ENCODE measurements at regions not wholly inside any gene's neighbourhood (a gene's known extent, or its start where the extent isn't known, plus 50 kb on each side); places are given as distances from the start of the nearest gene placed in this dataset.

DNA sequence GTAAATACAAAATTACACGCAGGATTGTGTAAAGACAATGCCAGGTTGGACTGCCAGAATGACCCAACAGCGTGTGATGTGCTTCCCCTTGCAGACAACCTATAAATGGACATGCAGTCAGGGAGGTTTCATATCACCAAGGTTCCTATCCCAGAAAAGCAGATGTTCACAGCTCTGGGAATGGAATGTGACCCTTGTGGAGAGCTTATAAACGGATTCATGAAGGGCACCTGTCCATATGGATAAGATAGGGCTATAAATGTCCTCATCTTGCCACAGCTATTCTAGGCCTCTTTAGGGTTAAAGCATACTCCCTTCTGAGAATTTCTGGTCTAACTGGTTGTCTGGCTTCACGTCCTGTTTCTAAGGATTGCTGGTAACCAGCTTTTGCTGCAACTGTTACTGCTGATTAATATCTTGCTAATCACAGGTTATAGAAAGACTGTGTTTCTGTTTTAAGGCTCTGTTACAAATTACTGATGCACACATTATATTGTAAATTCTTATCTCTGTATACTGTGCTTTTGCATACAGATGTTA lies 285.4 kb upstream of the HSFY2 start:
- Histone ChIP-seq H3K9me3 (ENCODE audit: control insufficient read depth in 4 of 4, low read length in 3 of 4) (no peaks in the 10 kb centered on the region), H3K27me3 (ENCODE audit: control insufficient read depth in 4 of 4, insufficient read depth in 4 of 4, low read length in 3 of 4) (no peaks in the 10 kb centered on the region), H3K36me3 (ENCODE audit: control insufficient read depth in 4 of 4, insufficient read depth in 3 of 4, low read depth in 1 of 4, low read length in 3 of 4) (no peaks in the 10 kb centered on the region), H3K27ac (ENCODE audit: low read depth in 1 of 2, low read length in 2 of 2) (no peak overlapping the region), H3K4me3 (ENCODE audit: low read depth in 1 of 3, low read length in 3 of 3) (no peak overlapping the region), H3K9ac (ENCODE audit: low read depth in 1 of 2, low read length in 2 of 2) (no peak overlapping the region), H3K4me1 (ENCODE audit: control insufficient read depth in 4 of 4, insufficient read depth in 4 of 4, low read length in 3 of 4) (no peaks in the 10 kb centered on the region)
- DNase-seq (ENCODE audit: low spot score) = no peak
- WGBS = 80% methylated on average over 4 of the region's 4 CpGs
- TF ChIP-seq NR2F2 (IDR thresholded peaks at IDR 0.05) (no peak), GABPA (IDR thresholded peaks at IDR 0.05 in 1 of 2, conservative IDR thresholded peaks at IDR 0.05 in 1 of 2) (no peak), RAD21 (IDR thresholded peaks at IDR 0.05) (no peak), JUND (IDR thresholded peaks at IDR 0.05) (no peak), HNF4G (IDR thresholded peaks at IDR 0.05) (no peak), EGR1 (IDR thresholded peaks at IDR 0.05; ENCODE audit: low read depth in 2 of 2) (no peak)
- TF ChIP-seq, protein P1, sequence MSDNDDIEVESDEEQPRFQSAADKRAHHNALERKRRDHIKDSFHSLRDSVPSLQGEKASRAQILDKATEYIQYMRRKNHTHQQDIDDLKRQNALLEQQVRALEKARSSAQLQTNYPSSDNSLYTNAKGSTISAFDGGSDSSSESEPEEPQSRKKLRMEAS (IDR thresholded peaks at IDR 0.05) = no peak
- TF ChIP-seq, protein P2, sequence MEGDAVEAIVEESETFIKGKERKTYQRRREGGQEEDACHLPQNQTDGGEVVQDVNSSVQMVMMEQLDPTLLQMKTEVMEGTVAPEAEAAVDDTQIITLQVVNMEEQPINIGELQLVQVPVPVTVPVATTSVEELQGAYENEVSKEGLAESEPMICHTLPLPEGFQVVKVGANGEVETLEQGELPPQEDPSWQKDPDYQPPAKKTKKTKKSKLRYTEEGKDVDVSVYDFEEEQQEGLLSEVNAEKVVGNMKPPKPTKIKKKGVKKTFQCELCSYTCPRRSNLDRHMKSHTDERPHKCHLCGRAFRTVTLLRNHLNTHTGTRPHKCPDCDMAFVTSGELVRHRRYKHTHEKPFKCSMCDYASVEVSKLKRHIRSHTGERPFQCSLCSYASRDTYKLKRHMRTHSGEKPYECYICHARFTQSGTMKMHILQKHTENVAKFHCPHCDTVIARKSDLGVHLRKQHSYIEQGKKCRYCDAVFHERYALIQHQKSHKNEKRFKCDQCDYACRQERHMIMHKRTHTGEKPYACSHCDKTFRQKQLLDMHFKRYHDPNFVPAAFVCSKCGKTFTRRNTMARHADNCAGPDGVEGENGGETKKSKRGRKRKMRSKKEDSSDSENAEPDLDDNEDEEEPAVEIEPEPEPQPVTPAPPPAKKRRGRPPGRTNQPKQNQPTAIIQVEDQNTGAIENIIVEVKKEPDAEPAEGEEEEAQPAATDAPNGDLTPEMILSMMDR (IDR thresholded peaks at IDR 0.05; ENCODE audit: low read depth, low read length, missing input control) = no peak
- TF ChIP-seq, protein P3, sequence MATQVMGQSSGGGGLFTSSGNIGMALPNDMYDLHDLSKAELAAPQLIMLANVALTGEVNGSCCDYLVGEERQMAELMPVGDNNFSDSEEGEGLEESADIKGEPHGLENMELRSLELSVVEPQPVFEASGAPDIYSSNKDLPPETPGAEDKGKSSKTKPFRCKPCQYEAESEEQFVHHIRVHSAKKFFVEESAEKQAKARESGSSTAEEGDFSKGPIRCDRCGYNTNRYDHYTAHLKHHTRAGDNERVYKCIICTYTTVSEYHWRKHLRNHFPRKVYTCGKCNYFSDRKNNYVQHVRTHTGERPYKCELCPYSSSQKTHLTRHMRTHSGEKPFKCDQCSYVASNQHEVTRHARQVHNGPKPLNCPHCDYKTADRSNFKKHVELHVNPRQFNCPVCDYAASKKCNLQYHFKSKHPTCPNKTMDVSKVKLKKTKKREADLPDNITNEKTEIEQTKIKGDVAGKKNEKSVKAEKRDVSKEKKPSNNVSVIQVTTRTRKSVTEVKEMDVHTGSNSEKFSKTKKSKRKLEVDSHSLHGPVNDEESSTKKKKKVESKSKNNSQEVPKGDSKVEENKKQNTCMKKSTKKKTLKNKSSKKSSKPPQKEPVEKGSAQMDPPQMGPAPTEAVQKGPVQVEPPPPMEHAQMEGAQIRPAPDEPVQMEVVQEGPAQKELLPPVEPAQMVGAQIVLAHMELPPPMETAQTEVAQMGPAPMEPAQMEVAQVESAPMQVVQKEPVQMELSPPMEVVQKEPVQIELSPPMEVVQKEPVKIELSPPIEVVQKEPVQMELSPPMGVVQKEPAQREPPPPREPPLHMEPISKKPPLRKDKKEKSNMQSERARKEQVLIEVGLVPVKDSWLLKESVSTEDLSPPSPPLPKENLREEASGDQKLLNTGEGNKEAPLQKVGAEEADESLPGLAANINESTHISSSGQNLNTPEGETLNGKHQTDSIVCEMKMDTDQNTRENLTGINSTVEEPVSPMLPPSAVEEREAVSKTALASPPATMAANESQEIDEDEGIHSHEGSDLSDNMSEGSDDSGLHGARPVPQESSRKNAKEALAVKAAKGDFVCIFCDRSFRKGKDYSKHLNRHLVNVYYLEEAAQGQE (IDR thresholded peaks at IDR 0.05) = no peak
- TF ChIP-seq, protein P4, sequence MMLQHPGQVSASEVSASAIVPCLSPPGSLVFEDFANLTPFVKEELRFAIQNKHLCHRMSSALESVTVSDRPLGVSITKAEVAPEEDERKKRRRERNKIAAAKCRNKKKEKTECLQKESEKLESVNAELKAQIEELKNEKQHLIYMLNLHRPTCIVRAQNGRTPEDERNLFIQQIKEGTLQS (IDR thresholded peaks at IDR 0.05) = no peak

DNA sequence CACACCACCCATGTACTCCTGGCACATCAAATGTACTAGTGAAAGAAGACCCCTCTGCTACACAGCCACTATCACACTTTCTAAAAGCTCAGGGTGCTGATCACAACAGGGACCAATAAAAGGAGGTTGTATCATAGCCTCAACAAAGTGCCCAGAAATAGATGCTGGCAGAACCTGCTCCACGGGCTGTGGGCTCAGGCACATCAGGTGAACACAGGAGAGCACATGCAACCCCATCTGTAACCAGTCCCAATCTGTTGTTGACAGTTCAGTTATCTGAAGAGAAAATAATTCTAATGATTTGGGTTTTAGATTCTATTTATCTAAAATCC lies 282.6 kb upstream of the HSFY2 start:
- Histone ChIP-seq H3K36me3 (ENCODE audit: control insufficient read depth in 4 of 4, insufficient read depth in 3 of 4, low read depth in 1 of 4, low read length in 3 of 4) (no peaks in the 10 kb centered on the region), H3K9ac (ENCODE audit: low read depth in 1 of 2, low read length in 2 of 2) (no peak overlapping the region), H3K4me3 (ENCODE audit: low read depth in 1 of 3, low read length in 3 of 3) (no peak overlapping the region), H3K4me1 (ENCODE audit: control insufficient read depth in 4 of 4, insufficient read depth in 4 of 4, low read length in 3 of 4) (no peaks in the 10 kb centered on the region), H3K27me3 (ENCODE audit: control insufficient read depth in 4 of 4, insufficient read depth in 4 of 4, low read length in 3 of 4) (no peaks in the 10 kb centered on the region), H3K27ac (ENCODE audit: low read depth in 1 of 2, low read length in 2 of 2) (no peak overlapping the region), H3K9me3 (ENCODE audit: control insufficient read depth in 4 of 4, low read length in 3 of 4) (no peaks in the 10 kb centered on the region)
- WGBS = 85% methylated on average over 1 of the region's 1 CpG
- TF ChIP-seq, protein P2 (IDR thresholded peaks at IDR 0.05; ENCODE audit: low read depth, low read length, missing input control) = no peak
- TF ChIP-seq NR2F2 (IDR thresholded peaks at IDR 0.05) (no peak), EGR1 (IDR thresholded peaks at IDR 0.05; ENCODE audit: low read depth in 2 of 2) (no peak), HNF4A (conservative IDR thresholded peaks at IDR 0.05) (no peak), RXRA (IDR thresholded peaks at IDR 0.05) (no peak), HNF4G (IDR thresholded peaks at IDR 0.05) (no peak), TAF1 (conservative IDR thresholded peaks at IDR 0.05) (no peak), FOXA2 (IDR thresholded peaks at IDR 0.05) (no peak), SP1 (IDR thresholded peaks at IDR 0.05) (no peak), GABPA (IDR thresholded peaks at IDR 0.05 in 1 of 2, conservative IDR thresholded peaks at IDR 0.05 in 1 of 2) (no peak)
- TF ChIP-seq, protein P4 (IDR thresholded peaks at IDR 0.05) = no peak
- TF ChIP-seq, protein P3 (IDR thresholded peaks at IDR 0.05) = no peak
- no peak for DNase-seq (ENCODE audit: low spot score)

All from liver (tissue), 8 donors.